ENCODE measurements at regions not wholly inside any gene's neighbourhood (a gene's known extent, or its start where the extent isn't known, plus 50 kb on each side); places are given as distances from the start of the nearest gene placed in this dataset.
A peak's percentile ranks its signal among the peaks of the same experiment; 100 is the strongest.
"Not testable (repeated sequence)": the region's sequence is repeated elsewhere in the genome, so short reads cannot be mapped to it uniquely, and the experiment has no call there.

DNA sequence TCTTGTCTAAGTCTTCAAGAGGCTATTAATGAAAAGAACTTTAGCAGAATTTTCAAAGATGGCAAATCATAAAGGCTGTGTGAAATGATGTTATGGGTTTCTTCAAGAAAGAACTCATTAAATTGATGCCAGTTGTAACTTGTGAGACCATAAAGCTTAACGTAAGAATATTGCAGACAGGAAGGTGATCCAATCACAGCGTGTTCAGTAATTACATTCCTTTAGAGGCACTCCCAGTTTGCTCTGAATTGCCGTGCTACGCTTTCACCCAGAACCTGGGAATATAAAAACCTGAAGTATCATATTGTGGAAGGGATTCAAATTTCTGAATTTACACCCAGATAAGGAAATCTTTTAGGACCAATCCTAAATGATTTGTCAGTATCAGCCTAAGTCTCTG lies 64.1 kb upstream of the ITGB1 start:
- H3K27me3 ChIP-seq = no peaks in the 10 kb centered on the region
- no peak overlapping the region for H3K27ac ChIP-seq
- no peak for DNase-seq
- ATAC-seq = no peak
- no peaks in the 10 kb centered on the region for H3K9me3 ChIP-seq
- H3K36me3 ChIP-seq = no peaks in the 10 kb centered on the region
- TF ChIP-seq, protein P1, sequence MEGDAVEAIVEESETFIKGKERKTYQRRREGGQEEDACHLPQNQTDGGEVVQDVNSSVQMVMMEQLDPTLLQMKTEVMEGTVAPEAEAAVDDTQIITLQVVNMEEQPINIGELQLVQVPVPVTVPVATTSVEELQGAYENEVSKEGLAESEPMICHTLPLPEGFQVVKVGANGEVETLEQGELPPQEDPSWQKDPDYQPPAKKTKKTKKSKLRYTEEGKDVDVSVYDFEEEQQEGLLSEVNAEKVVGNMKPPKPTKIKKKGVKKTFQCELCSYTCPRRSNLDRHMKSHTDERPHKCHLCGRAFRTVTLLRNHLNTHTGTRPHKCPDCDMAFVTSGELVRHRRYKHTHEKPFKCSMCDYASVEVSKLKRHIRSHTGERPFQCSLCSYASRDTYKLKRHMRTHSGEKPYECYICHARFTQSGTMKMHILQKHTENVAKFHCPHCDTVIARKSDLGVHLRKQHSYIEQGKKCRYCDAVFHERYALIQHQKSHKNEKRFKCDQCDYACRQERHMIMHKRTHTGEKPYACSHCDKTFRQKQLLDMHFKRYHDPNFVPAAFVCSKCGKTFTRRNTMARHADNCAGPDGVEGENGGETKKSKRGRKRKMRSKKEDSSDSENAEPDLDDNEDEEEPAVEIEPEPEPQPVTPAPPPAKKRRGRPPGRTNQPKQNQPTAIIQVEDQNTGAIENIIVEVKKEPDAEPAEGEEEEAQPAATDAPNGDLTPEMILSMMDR (IDR thresholded peaks at IDR 0.05) = no peak
- 84 to 87% methylated on average over 4 of the region's 4 CpGs for WGBS, 2 donors
- intact Hi-C loops (cut with DNase I) = no loop called here
- no peak overlapping the region for H3K4me3 ChIP-seq
- peaks cover 0 to 12% (median 6%) of the 10 kb centered on the region in 9 donors for H3K4me1 ChIP-seq

DNA sequence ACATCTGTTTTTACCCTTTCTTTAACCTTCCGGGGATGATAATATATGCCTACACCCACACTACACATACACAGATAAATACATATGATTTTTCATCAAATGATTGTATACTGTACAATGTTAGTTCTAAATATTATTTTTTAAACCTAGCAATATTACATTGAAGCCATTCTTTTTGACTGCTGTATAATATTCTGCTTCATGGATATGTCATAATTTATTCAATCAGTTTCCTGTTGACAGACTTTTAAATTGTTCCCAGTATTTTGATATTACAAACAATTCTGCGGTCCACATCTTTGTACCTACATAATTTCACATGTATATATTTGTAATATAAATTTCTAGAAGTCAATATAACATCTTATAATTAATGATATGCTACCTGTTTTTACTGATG lies 59.0 kb upstream of the ITGB1 start:
- Histone ChIP-seq H3K9me3 (no peaks in the 10 kb centered on the region), H3K4me1 (peaks cover 0 to 8% (median 0%) of the 10 kb centered on the region in 9 donors), H3K4me3 (no peak overlapping the region), H3K27ac (peak overlapping the region in 5 of 10 donors; percentile 2 to 77 (median 61)), H3K27me3 (no peaks in the 10 kb centered on the region), H3K36me3 (no peaks in the 10 kb centered on the region)
- 93 to 97% methylated on average over 2 of the region's 2 CpGs for WGBS, 2 donors
- TF ChIP-seq, protein P1 (IDR thresholded peaks at IDR 0.05) = no peak
- intact Hi-C loops (cut with DNase I) = loop anchor here in 3 of 10 donors (10.0 kb wide), 2 partner anchors 98 to 138 kb away; no protein-coding TSS in a partner anchor
- ATAC-seq (no peak), DNase-seq (no peak)

DNA sequence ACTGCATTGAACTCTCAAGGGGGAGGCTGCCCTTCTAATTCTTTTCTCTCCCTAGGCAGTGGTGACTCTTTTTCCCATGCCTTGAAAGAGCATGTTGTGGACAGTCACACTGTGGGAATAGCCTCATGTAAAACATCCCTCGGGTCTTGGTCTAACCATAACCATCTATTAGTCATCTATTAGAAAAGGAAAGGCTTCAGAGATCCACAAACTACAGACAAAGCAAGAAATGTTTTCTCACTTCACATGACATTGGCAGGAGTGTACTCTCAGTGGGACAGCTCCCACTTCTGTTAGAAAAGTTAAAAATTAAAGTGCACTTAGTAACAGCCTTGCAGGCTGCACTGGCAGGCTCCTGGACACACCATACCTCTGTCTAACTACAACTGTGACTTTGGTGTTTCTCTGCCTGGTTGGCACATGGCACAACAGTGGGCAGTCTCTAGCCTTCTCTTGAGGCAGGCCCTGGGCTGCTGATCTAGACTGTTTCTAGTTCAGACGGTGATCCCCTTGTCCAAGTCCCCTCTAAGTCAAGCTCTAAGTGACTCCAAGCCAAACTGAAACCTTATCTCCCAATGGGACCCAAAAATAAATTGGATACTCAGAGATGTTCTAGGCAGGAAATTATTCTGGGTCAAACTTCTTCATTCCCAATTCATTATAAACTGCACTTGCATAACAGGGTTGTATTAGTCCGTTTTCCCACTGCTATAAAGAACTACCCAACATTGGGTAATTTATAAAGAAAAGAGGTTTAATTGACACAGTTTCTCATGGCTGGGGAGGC lies 57.9 kb upstream of the ITGB1 start:
- no peak overlapping the region for H3K4me3 ChIP-seq
- no peaks in the 10 kb centered on the region for H3K9me3 ChIP-seq
- H3K36me3 ChIP-seq = no peaks in the 10 kb centered on the region
- ATAC-seq (peak; percentile 17 to 84 (median 71)), DNase-seq (no peak)
- intact Hi-C loops (cut with DNase I) = loop anchor here in 3 of 10 donors (10.0 kb wide), 2 partner anchors 99 to 139 kb away; no protein-coding TSS in a partner anchor
- peaks cover 0 to 8% (median 0%) of the 10 kb centered on the region in 9 donors for H3K4me1 ChIP-seq
- TF ChIP-seq, protein P1 (IDR thresholded peaks at IDR 0.05) = no peak
- WGBS, 2 donors = 64 to 73% methylated on average over 3 of the region's 3 CpGs
- no peaks in the 10 kb centered on the region for H3K27me3 ChIP-seq
- H3K27ac ChIP-seq = peak overlapping the region in 8 of 10 donors; percentile 2 to 77 (median 54)

DNA sequence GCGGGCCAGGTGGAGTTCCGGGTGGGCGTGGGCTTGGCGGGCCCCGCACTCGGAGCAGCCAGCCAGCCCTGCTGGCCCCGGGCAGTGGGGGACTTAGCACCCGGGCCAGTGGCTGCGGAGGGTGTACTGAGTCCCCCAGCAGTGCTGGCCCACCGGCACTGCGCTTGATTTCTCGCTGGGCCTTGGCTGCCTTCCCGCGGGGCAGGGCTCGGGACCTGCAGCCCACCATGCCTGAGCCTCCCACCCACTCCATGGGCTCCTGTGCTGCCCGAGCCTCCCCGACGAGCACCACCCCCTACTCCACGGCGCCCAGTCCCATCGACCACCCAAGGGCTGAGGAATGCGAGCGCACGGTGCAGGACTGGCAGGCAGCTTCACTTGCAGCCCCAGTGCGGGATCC lies 55.3 kb upstream of the ITGB1 start:
- intact Hi-C loops (cut with DNase I) = loop anchor here in 4 of 10 donors (2.0 to 10.0 kb wide), 4 partner anchors 101 to 219 kb away; no protein-coding TSS in a partner anchor
- not testable (repeated sequence) for ATAC-seq, DNase-seq, H3K9me3 ChIP-seq, H3K27me3 ChIP-seq, H3K27ac ChIP-seq, H3K4me3 ChIP-seq, H3K36me3 ChIP-seq
- peaks cover 0 to 26% (median 3%) of the 10 kb centered on the region in 9 donors for H3K4me1 ChIP-seq
- 93 to 95% methylated on average over 14 to 24 of the region's 25 CpGs for WGBS, 2 donors

DNA sequence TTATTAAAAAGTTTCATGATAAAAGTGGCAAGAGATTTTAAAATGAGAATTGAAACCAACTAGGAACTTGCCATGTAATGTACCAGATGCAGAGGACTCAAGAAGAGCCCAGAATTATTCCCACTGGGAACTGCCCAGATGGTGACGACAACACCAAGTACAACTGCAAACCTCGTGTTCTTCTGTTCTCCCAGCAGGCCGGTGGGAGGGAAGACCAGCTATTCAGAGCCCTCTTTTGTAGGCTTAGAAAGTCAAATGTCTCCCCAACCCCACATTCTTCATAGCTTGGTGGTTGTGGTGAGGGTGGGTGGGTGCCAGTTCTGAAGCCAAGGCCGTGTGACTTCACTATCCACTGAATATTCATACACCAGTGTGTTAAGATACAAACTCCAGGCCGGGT lies 54.3 kb upstream of the ITGB1 start:
- no peaks in the 10 kb centered on the region for H3K36me3 ChIP-seq
- no peak for DNase-seq
- no peak for ATAC-seq
- peaks cover 0 to 29% (median 5%) of the 10 kb centered on the region in 9 donors for H3K4me1 ChIP-seq
- TF ChIP-seq, protein P1 (IDR thresholded peaks at IDR 0.05) = no peak
- intact Hi-C loops (cut with DNase I) = loop anchor here in 4 of 10 donors (2.0 to 10.0 kb wide), 4 partner anchors 102 to 218 kb away; no protein-coding TSS in a partner anchor
- no peak overlapping the region for H3K27ac ChIP-seq
- no peaks in the 10 kb centered on the region for H3K27me3 ChIP-seq
- H3K9me3 ChIP-seq = no peaks in the 10 kb centered on the region
- 71 to 79% methylated on average over 5 of the region's 5 CpGs for WGBS, 2 donors
- H3K4me3 ChIP-seq = no peak overlapping the region

Measured in heart right ventricle (tissue), 16 donors.